Stimulated activated naive CD8-positive, alpha-beta T cell treated with anti-CD3 and anti-CD28 coated beads, Interleukin-15, Interleukin-2, amounts not matched to agents 100 U/mL and 50 U/mL, for 24 hours (primary cell): ENCODE measurements at regions not wholly inside any gene's neighbourhood (a gene's known extent, or its start where the extent isn't known, plus 50 kb on each side); places are given as distances from the start of the nearest gene placed in this dataset.

ENCODE experiments used
- ATAC-seq: fragments of 150-1000 bp; cut with Tn5 transposase; one replicate; pipeline ENCODE4 v1.10.0; 2021
- DNase-seq: peaks from one replicate; pipeline ENCODE4 v3.0.0; 2021

- DNase-seq (no peak), ATAC-seq (no peak)
These were observed 667.2 kb downstream of the DCDC2C start for GRCh38 chr2:4370422-4371090.

- ATAC-seq (no peak), DNase-seq (no peak)
These were observed 677.7 kb downstream of the DCDC2C start for GRCh38 chr2:4381049-4381448.

GRCh38 chr2:4381773-4382172, 678.4 kb downstream of the DCDC2C start:
- ATAC-seq (no peak), DNase-seq (no peak)

- DNase-seq (no peak), ATAC-seq (no peak)
These were observed 687.6 kb downstream of the DCDC2C start for GRCh38 chr2:4391013-4391412.

GRCh38 chr2:4404363-4404762, 701.0 kb downstream of the DCDC2C start:
- no peak for ATAC-seq

GRCh38 chr2:4408321-4408720, 704.9 kb downstream of the DCDC2C start:
- DNase-seq (no peak), ATAC-seq (no peak)

More at GRCh38 chr2:4404363-4404762, 701.0 kb downstream of the DCDC2C start:
- no peak for DNase-seq

- DNase-seq (no peak), ATAC-seq (no peak)
These were observed 709.3 kb downstream of the DCDC2C start for GRCh38 chr2:4412637-4413187.

GRCh38 chr2:4415171-4415570, 711.8 kb downstream of the DCDC2C start:
- no peak for ATAC-seq
- DNase-seq: no peak

GRCh38 chr2:4415810-4416413, 712.5 kb downstream of the DCDC2C start:
- ATAC-seq: no peak
- no peak for DNase-seq

- ATAC-seq (no peak), DNase-seq (no peak)
These were observed 713.1 kb downstream of the DCDC2C start for GRCh38 chr2:4416431-4416830.

GRCh38 chr2:4417771-4418170, 714.4 kb downstream of the DCDC2C start:
- DNase-seq: no peak
- no peak for ATAC-seq

- no peak for ATAC-seq
These were observed 716.7 kb downstream of the DCDC2C start for GRCh38 chr2:4420032-4420431.

GRCh38 chr2:4424153-4424552, 720.8 kb downstream of the DCDC2C start:
- no peak for ATAC-seq
- no peak for DNase-seq

More at GRCh38 chr2:4420032-4420431, 716.7 kb downstream of the DCDC2C start:
- DNase-seq: no peak

- DNase-seq (no peak), ATAC-seq (no peak)
These were observed 723.7 kb downstream of the DCDC2C start for GRCh38 chr2:4427083-4427482.

- ATAC-seq: no peak
- no peak for DNase-seq
These were observed 742.4 kb downstream of the DCDC2C start for GRCh38 chr2:4445821-4446220.

- DNase-seq (no peak), ATAC-seq (no peak)
These were observed 751.5 kb downstream of the DCDC2C start for GRCh38 chr2:4454907-4455306.

GRCh38 chr2:4455486-4456155, 752.2 kb downstream of the DCDC2C start:
- ATAC-seq (no peak), DNase-seq (no peak)

GRCh38 chr2:4464634-4465266, 761.4 kb downstream of the DCDC2C start:
- no peak for DNase-seq
- no peak for ATAC-seq

- no peak for DNase-seq
- no peak for ATAC-seq
These were observed 762.3 kb downstream of the DCDC2C start for GRCh38 chr2:4465671-4466070.

- ATAC-seq: no peak
- DNase-seq: no peak
These were observed 772.2 kb downstream of the DCDC2C start for GRCh38 chr2:4475618-4476017.

- no peak for ATAC-seq
- no peak for DNase-seq
These were observed 779.7 kb downstream of the DCDC2C start for GRCh38 chr2:4483050-4483449.

- DNase-seq: no peak
- no peak for ATAC-seq
These were observed 783.6 kb downstream of the DCDC2C start for GRCh38 chr2:4486971-4487370.
